Fibroblast of lung (primary cell): ENCODE measurements at regions not wholly inside any gene's neighbourhood (a gene's known extent, or its start where the extent isn't known, plus 50 kb on each side); places are given as distances from the start of the nearest gene placed in this dataset.

Experiments
- DNase-seq, 2 donors: peaks; one replicate each; pipeline versions ENCODE4 v3.0.0 to v3.0.0-alpha.2; 2010; ENCODE audit warnings: low read depth in 2 of 2
- H2AFZ ChIP-seq: 2 replicates; pipeline ENCODE4 v1.5.1; 2012; ENCODE audit warnings: low read length, control low read depth, inconsistent platforms
- H3K27ac ChIP-seq: 2 replicates; pipeline ENCODE4 v1.5.1; 2011; ENCODE audit warnings: low read length, control low read depth; ENCODE audit not compliant: insufficient read depth
- H3K27me3 ChIP-seq: 2 replicates; pipeline ENCODE4 v1.5.1; 2011; ENCODE audit warnings: mild to moderate bottlenecking, low read length; ENCODE audit not compliant: control insufficient read depth, insufficient read depth
- H3K36me3 ChIP-seq: 2 replicates; pipeline ENCODE4 v1.5.1; 2011; ENCODE audit warnings: low read length; ENCODE audit not compliant: control insufficient read depth, insufficient read depth
- H3K4me1 ChIP-seq: 2 replicates; pipeline ENCODE4 v1.5.1; 2011; ENCODE audit warnings: low read length; ENCODE audit not compliant: control insufficient read depth, insufficient read depth; ENCODE audit errors: extremely low read depth
- H3K4me2 ChIP-seq: 2 replicates; pipeline ENCODE4 v1.5.1; 2011; ENCODE audit warnings: low read length, control low read depth; ENCODE audit not compliant: insufficient read depth; ENCODE audit errors: extremely low read depth
- H3K4me3 ChIP-seq, 4 experiments: fragments of 200-600 bp in 1 of 4; sonication (generic) in 1 of 4; replicated peaks in 1 of 4; 2 replicates each; pipeline ENCODE4 v1.5.1; 2011 to 2016; ENCODE audit warnings: low read length in 4 of 4, low read depth in 3 of 4, mild to moderate bottlenecking in 3 of 4, control low read depth in 2 of 4, inconsistent platforms in 1 of 4, mixed read lengths in 1 of 4; ENCODE audit not compliant: insufficient read depth in 1 of 4; ENCODE audit errors: control extremely low read depth in 1 of 4
- H3K79me2 ChIP-seq: 2 replicates; pipeline ENCODE4 v1.5.1; 2012; ENCODE audit warnings: mild to moderate bottlenecking, low read length, inconsistent platforms; ENCODE audit not compliant: control insufficient read depth, insufficient read depth
- H3K9ac ChIP-seq: 2 replicates; pipeline ENCODE4 v1.5.1; 2011; ENCODE audit warnings: mild to moderate bottlenecking, low read length, control low read depth; ENCODE audit not compliant: insufficient read depth
- H3K9me3 ChIP-seq: 2 replicates; pipeline ENCODE4 v1.5.1; 2012; ENCODE audit warnings: low read depth, low read length; ENCODE audit not compliant: control insufficient read depth, insufficient read depth
- H4K20me1 ChIP-seq: 2 replicates; pipeline ENCODE4 v1.5.1; 2011; ENCODE audit warnings: low read length; ENCODE audit not compliant: control insufficient read depth, insufficient read depth; ENCODE audit errors: extremely low read depth
- EZH2 ChIP-seq: IDR thresholded peaks from 2 replicates; pipeline ENCODE4 v1.5.1; 2012; ENCODE audit warnings: low read length, control low read depth, mild to moderate bottlenecking; ENCODE audit errors: missing control alignments
- TF ChIP-seq, protein P1 (sequence below), 2 donors: IDR thresholded peaks in 1 of 2; conservative IDR thresholded peaks in 1 of 2; 1 replicate in 1 of 2; 2 replicates in 1 of 2; pipeline ENCODE4 v1.5.1; 2011 to 2012; ENCODE audit warnings: low read length in 2 of 2, control low read depth in 1 of 2, inconsistent platforms in 1 of 2, low read depth in 1 of 2, mild to moderate bottlenecking in 1 of 2

GRCh38 chr6:48667797-48668196 lies 556.8 kb upstream of the PTCHD4 start:
- H3K9me3 ChIP-seq = no peaks in the 10 kb centered on the region
- H3K4me2 ChIP-seq = no peak overlapping the region
- no peaks in the 10 kb centered on the region for H3K36me3 ChIP-seq
- H2AFZ ChIP-seq = no peak overlapping the region
- H3K9ac ChIP-seq = no peak overlapping the region
- no peaks in the 10 kb centered on the region for H3K79me2 ChIP-seq
- no peaks in the 10 kb centered on the region for H4K20me1 ChIP-seq
- no peak for DNase-seq
- no peaks in the 10 kb centered on the region for H3K4me1 ChIP-seq
- H3K4me3 ChIP-seq = no peak overlapping the region
- H3K27ac ChIP-seq = no peak overlapping the region
- no peaks in the 10 kb centered on the region for H3K27me3 ChIP-seq
- TF ChIP-seq EZH2 = no peak

GRCh38 chr6:48664826-48665225 lies 553.8 kb upstream of the PTCHD4 start:
- Histone ChIP-seq H3K27me3 (no peaks in the 10 kb centered on the region), H2AFZ (no peak overlapping the region), H4K20me1 (no peaks in the 10 kb centered on the region), H3K36me3 (no peaks in the 10 kb centered on the region), H3K27ac (no peak overlapping the region), H3K79me2 (no peaks in the 10 kb centered on the region), H3K4me2 (no peak overlapping the region), H3K9ac (no peak overlapping the region), H3K9me3 (no peaks in the 10 kb centered on the region), H3K4me3 (no peak overlapping the region), H3K4me1 (no peaks in the 10 kb centered on the region)
- TF ChIP-seq EZH2 = no peak
- TF ChIP-seq, protein P1, sequence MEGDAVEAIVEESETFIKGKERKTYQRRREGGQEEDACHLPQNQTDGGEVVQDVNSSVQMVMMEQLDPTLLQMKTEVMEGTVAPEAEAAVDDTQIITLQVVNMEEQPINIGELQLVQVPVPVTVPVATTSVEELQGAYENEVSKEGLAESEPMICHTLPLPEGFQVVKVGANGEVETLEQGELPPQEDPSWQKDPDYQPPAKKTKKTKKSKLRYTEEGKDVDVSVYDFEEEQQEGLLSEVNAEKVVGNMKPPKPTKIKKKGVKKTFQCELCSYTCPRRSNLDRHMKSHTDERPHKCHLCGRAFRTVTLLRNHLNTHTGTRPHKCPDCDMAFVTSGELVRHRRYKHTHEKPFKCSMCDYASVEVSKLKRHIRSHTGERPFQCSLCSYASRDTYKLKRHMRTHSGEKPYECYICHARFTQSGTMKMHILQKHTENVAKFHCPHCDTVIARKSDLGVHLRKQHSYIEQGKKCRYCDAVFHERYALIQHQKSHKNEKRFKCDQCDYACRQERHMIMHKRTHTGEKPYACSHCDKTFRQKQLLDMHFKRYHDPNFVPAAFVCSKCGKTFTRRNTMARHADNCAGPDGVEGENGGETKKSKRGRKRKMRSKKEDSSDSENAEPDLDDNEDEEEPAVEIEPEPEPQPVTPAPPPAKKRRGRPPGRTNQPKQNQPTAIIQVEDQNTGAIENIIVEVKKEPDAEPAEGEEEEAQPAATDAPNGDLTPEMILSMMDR (conservative IDR thresholded peaks at IDR 0.05 in 1 of 2, IDR thresholded peaks at IDR 0.05 in 1 of 2; ENCODE audit: low read depth in 1 of 2, low read length in 2 of 2) = no peak
- peak; percentile 3 to 85 for DNase-seq

- no peak for DNase-seq
- Histone ChIP-seq H3K4me1 (no peaks in the 10 kb centered on the region), H3K4me2 (no peak overlapping the region), H3K4me3 (no peak overlapping the region), H3K9ac (no peak overlapping the region), H3K79me2 (no peaks in the 10 kb centered on the region), H3K9me3 (no peaks in the 10 kb centered on the region), H4K20me1 (no peaks in the 10 kb centered on the region), H2AFZ (no peak overlapping the region), H3K27ac (no peak overlapping the region), H3K36me3 (no peaks in the 10 kb centered on the region), H3K27me3 (no peaks in the 10 kb centered on the region)
- no peak for TF ChIP-seq EZH2
- TF ChIP-seq, protein P1 (conservative IDR thresholded peaks at IDR 0.05 in 1 of 2, IDR thresholded peaks at IDR 0.05 in 1 of 2; ENCODE audit: low read depth in 1 of 2, low read length in 2 of 2) = no peak
Measured at GRCh38 chr6:48658915-48659314, 547.9 kb upstream of the PTCHD4 start.
